Left ventricle myocardium inferior (tissue), 1 donor: ENCODE measurements at regions not wholly inside any gene's neighbourhood (a gene's known extent, or its start where the extent isn't known, plus 50 kb on each side); places are given as distances from the start of the nearest gene placed in this dataset.
"Not testable (repeated sequence)": the region's sequence is repeated elsewhere in the genome, so short reads cannot be mapped to it uniquely, and the experiment has no call there.

Source experiments
- DNase-seq: peaks from one replicate; pipeline ENCODE4 v3.0.0-alpha.2; 2020
- H3K27ac ChIP-seq: fragments of 200-600 bp; replicated peaks from 2 replicates; pipeline ENCODE4 v1.8.0; 2021
- H3K27me3 ChIP-seq: fragments of 200-600 bp; 2 replicates; pipeline ENCODE4 v1.8.0; 2021; ENCODE audit warnings: low read depth
- H3K36me3 ChIP-seq: fragments of 200-600 bp; 2 replicates; pipeline ENCODE4 v1.8.0; 2021
- H3K4me1 ChIP-seq: fragments of 200-600 bp; 2 replicates; pipeline ENCODE4 v1.8.0; 2021
- H3K4me3 ChIP-seq: fragments of 200-600 bp; 2 replicates; pipeline ENCODE4 v1.8.0; 2021; ENCODE audit warnings: mild to moderate bottlenecking, moderate library complexity
- H3K9me3 ChIP-seq: fragments of 200-600 bp; replicated peaks from 2 replicates; pipeline ENCODE4 v1.8.0; 2021
- intact Hi-C: fragments of 100-400 bp; cut with micrococcal nuclease; formaldehyde crosslinking; loops from one replicate; pipeline ENCODE4 v1.11.0; 2022
- TF ChIP-seq, protein P1 (sequence below): fragments of 200-600 bp; IDR thresholded peaks from 2 replicates; pipeline ENCODE4 v1.8.0; 2021; ENCODE audit warnings: antibody characterized with exemption, mild to moderate bottlenecking, borderline replicate concordance
- donor health status: DM: no; HTN: yes; CAD: no; lungs with severe emphysema.

DNA sequence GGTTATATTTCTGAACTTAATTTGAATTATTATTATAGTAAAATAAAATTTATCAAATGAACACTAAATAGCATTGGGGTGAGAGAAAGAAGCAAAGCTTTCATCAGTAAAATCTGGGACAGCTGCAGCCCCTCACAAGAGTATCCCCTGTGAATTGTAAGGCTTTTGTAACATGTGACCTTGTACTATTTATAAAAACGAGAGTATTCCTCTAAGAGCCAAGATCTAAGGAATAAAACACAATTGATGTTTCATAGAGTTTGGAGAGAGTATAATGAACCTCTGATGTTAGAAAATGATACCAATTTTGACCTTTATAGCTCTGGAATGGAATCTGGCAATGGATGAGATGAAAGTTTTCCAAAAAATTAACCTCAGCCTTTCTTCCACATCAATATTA is 617.2 kb upstream of the ID4 start:
- intact Hi-C loops, result no loop called here
- Histone ChIP-seq H3K27me3 (no peaks in the 10 kb centered on the region), H3K27ac (no peak overlapping the region), H3K9me3 (peaks cover 10% of the 10 kb centered on the region), H3K4me1 (no peaks in the 10 kb centered on the region), H3K36me3 (no peaks in the 10 kb centered on the region), H3K4me3 (no peak overlapping the region)
- no peak for DNase-seq
- TF ChIP-seq, protein P1, sequence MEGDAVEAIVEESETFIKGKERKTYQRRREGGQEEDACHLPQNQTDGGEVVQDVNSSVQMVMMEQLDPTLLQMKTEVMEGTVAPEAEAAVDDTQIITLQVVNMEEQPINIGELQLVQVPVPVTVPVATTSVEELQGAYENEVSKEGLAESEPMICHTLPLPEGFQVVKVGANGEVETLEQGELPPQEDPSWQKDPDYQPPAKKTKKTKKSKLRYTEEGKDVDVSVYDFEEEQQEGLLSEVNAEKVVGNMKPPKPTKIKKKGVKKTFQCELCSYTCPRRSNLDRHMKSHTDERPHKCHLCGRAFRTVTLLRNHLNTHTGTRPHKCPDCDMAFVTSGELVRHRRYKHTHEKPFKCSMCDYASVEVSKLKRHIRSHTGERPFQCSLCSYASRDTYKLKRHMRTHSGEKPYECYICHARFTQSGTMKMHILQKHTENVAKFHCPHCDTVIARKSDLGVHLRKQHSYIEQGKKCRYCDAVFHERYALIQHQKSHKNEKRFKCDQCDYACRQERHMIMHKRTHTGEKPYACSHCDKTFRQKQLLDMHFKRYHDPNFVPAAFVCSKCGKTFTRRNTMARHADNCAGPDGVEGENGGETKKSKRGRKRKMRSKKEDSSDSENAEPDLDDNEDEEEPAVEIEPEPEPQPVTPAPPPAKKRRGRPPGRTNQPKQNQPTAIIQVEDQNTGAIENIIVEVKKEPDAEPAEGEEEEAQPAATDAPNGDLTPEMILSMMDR, result no peak

GRCh38 chr6:19231878-19232561 is 605.1 kb upstream of the ID4 start:
- peaks cover 16% of the 10 kb centered on the region for H3K9me3 ChIP-seq
- no peaks in the 10 kb centered on the region for H3K27me3 ChIP-seq
- intact Hi-C loops, result no loop called here
- H3K36me3 ChIP-seq, result no peaks in the 10 kb centered on the region
- no peaks in the 10 kb centered on the region for H3K4me1 ChIP-seq
- DNase-seq, result no peak
- TF ChIP-seq, protein P1, result no peak
- no peak overlapping the region for H3K4me3 ChIP-seq
- no peak overlapping the region for H3K27ac ChIP-seq

DNA sequence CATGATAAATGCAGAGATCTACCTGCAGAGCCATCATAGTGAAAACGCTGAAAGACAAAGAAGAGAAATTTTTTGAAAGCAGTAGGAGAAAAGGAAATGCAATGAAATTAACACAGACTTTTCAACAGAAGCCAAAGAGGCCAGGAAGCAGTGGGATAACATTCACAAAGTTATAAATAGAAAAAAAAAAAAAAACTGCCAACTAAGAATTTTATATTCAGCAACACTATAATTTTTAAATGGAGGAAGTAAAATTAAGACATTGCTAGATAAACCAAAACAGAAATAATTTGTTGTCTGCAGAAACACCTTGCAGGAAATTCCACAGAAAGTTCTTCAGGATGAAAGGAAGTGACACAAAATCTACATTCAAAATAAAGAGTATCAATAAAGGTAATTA is 591.5 kb upstream of the ID4 start:
- no peaks in the 10 kb centered on the region for H3K27me3 ChIP-seq
- TF ChIP-seq, protein P1, result no peak
- intact Hi-C loops, result no loop called here

GRCh38 chr6:19247181-19247580 is 590.0 kb upstream of the ID4 start:
- DNase-seq, intact Hi-C loops, H3K27ac ChIP-seq: not testable (repeated sequence)

More for the DNA sequence above, 591.5 kb upstream of the ID4 start:
- peaks cover 72% of the 10 kb centered on the region for H3K9me3 ChIP-seq
- no peaks in the 10 kb centered on the region for H3K36me3 ChIP-seq
- H3K4me1 ChIP-seq, result no peaks in the 10 kb centered on the region
- no peak overlapping the region for H3K4me3 ChIP-seq
- H3K27ac ChIP-seq, result no peak overlapping the region
- no peak for DNase-seq

DNA sequence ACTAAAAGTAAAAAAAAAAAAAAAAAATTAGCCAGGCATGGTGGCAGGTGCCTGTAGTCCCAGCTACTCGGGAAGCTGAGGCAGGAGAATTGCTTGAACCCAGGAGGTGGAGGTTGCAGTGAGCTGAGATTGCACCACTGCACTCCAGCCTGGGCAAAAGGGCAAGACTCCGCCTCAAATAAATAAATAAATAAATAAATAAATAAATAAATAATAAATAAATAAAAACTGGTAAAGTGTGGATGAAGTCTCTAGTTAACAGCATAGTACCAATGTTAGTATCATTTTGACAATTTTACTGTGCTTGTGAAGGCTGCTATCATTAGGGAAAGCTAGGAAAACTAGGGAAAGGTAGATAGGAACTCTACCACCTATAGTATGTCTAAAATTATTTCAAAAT is 581.0 kb upstream of the ID4 start:
- H3K27me3 ChIP-seq, H3K4me3 ChIP-seq, DNase-seq, intact Hi-C loops, H3K27ac ChIP-seq, H3K36me3 ChIP-seq, H3K4me1 ChIP-seq: not testable (repeated sequence)
- H3K9me3 ChIP-seq, result peaks cover 26% of the 10 kb centered on the region

More at GRCh38 chr6:19247181-19247580, 590.0 kb upstream of the ID4 start:
- H3K36me3 ChIP-seq, H3K27me3 ChIP-seq, H3K4me3 ChIP-seq, H3K4me1 ChIP-seq: not testable (repeated sequence)
- H3K9me3 ChIP-seq, result peaks cover 65% of the 10 kb centered on the region

- TF ChIP-seq, protein P1, result no peak
- no peaks in the 10 kb centered on the region for H3K9me3 ChIP-seq
- intact Hi-C loops, result no loop called here
- no peaks in the 10 kb centered on the region for H3K36me3 ChIP-seq
- no peaks in the 10 kb centered on the region for H3K4me1 ChIP-seq
- no peak overlapping the region for H3K4me3 ChIP-seq
- H3K27ac ChIP-seq, result no peak overlapping the region
- no peak for DNase-seq
- H3K27me3 ChIP-seq, result no peaks in the 10 kb centered on the region
Observed at GRCh38 chr6:19261642-19262041, 575.5 kb upstream of the ID4 start.
